CD14-positive monocyte (primary cell): ENCODE measurements at regions not wholly inside any gene's neighbourhood (a gene's known extent, or its start where the extent isn't known, plus 50 kb on each side); places are given as distances from the start of the nearest gene placed in this dataset.

Experiments used
- DNase-seq, 3 donors: peaks; one replicate each; pipeline ENCODE4 v3.0.0-alpha.2; 2011 to 2022
- H2AFZ ChIP-seq: 2 replicates; pipeline ENCODE4 v1.6.0; 2012; ENCODE audit warnings: mild to moderate bottlenecking, low read depth, low read length, inconsistent platforms; ENCODE audit not compliant: insufficient read depth, poor library complexity, severe bottlenecking
- H3K27ac ChIP-seq, 2 donors: 1 replicate in 1 of 2; 2 replicates in 1 of 2; pipeline ENCODE4 v1.5.1; 2012 to 2013; ENCODE audit warnings: low read length in 2 of 2, control low read depth in 1 of 2, inconsistent platforms in 1 of 2, low read depth in 1 of 2, mild to moderate bottlenecking in 1 of 2
- H3K27me3 ChIP-seq, 2 donors: one replicate each; pipeline versions ENCODE4 v1.6.0 to v1.6.1; 2011 to 2013; ENCODE audit warnings: low read length in 2 of 2; ENCODE audit not compliant: control insufficient read depth in 2 of 2, insufficient read depth in 2 of 2
- H3K36me3 ChIP-seq, 2 donors: replicated peaks in 1 of 2; 1 replicate in 1 of 2; 2 replicates in 1 of 2; pipeline versions ENCODE4 v1.5.1 to v1.6.1; 2012 to 2013; ENCODE audit warnings: low read length in 2 of 2, control low read depth in 1 of 2, inconsistent platforms in 1 of 2, mild to moderate bottlenecking in 1 of 2; ENCODE audit not compliant: insufficient read depth in 2 of 2, control insufficient read depth in 1 of 2
- H3K4me1 ChIP-seq, 2 donors: 1 replicate in 1 of 2; 2 replicates in 1 of 2; pipeline versions ENCODE4 v1.5.1 to v1.6.1; 2012 to 2013; ENCODE audit warnings: low read length in 2 of 2, control low read depth in 1 of 2, inconsistent platforms in 1 of 2, mild to moderate bottlenecking in 1 of 2, moderate library complexity in 1 of 2; ENCODE audit not compliant: insufficient read depth in 2 of 2, control insufficient read depth in 1 of 2
- H3K4me2 ChIP-seq: replicated peaks from 2 replicates; pipeline ENCODE3; 2012; ENCODE audit warnings: low read length, moderate library complexity, mild to moderate bottlenecking; ENCODE audit not compliant: poor library complexity, severe bottlenecking; ENCODE audit errors: extremely low read depth
- H3K4me3 ChIP-seq, 3 experiments: fragments of 200-600 bp in 1 of 3; sonication (generic) in 1 of 3; replicated peaks in 1 of 3; 1 replicate in 2 of 3; 2 replicates in 1 of 3; pipeline ENCODE4 v1.5.1; 2011 to 2013; ENCODE audit warnings: low read length in 3 of 3, mild to moderate bottlenecking in 3 of 3, control low read depth in 2 of 3, low read depth in 2 of 3, inconsistent platforms in 1 of 3, moderate library complexity in 1 of 3
- H3K79me2 ChIP-seq: 2 replicates; pipeline ENCODE4 v1.6.0; 2012; ENCODE audit warnings: mild to moderate bottlenecking, control low read depth, inconsistent platforms, low read length, moderate library complexity; ENCODE audit not compliant: insufficient read depth
- H3K9ac ChIP-seq: 2 replicates; pipeline ENCODE4 v1.6.0; 2017; ENCODE audit warnings: low read length, mild to moderate bottlenecking; ENCODE audit not compliant: insufficient read depth, poor library complexity, severe bottlenecking
- H3K9me3 ChIP-seq, 2 donors: replicated peaks in 1 of 2; 1 replicate in 1 of 2; 2 replicates in 1 of 2; pipeline versions ENCODE4 v1.5.1 to v1.6.1; 2012 to 2013; ENCODE audit warnings: low read length in 2 of 2, control low read depth in 1 of 2; ENCODE audit not compliant: control insufficient read depth in 1 of 2, insufficient read depth in 1 of 2
- H4K20me1 ChIP-seq: 2 replicates; pipeline ENCODE4 v1.6.0; 2012; ENCODE audit warnings: mild to moderate bottlenecking, low read length, control low read depth, moderate library complexity; ENCODE audit not compliant: insufficient read depth
- H3K27ac Mint-ChIP-seq, 7 donors: one replicate each; pipeline ENCODE4 v1.8.0; 2020; ENCODE audit warnings: mild to moderate bottlenecking in 7 of 7, mixed read lengths in 7 of 7, moderate library complexity in 6 of 7, inconsistent platforms in 2 of 7
- H3K27me3 Mint-ChIP-seq, 3 donors: one replicate each; pipeline ENCODE4 v1.8.0; 2021 to 2022; ENCODE audit warnings: low read depth in 3 of 3, mild to moderate bottlenecking in 3 of 3, mixed read lengths in 3 of 3, moderate library complexity in 3 of 3, inconsistent platforms in 1 of 3
- H3K36me3 Mint-ChIP-seq, 2 donors: one replicate each; pipeline ENCODE4 v1.8.0; 2020; ENCODE audit warnings: mixed read lengths in 2 of 2, inconsistent platforms in 1 of 2, mild to moderate bottlenecking in 1 of 2
- H3K4me1 Mint-ChIP-seq: one replicate; pipeline ENCODE4 v1.8.0; 2020; ENCODE audit warnings: mild to moderate bottlenecking, mixed read lengths
- H3K4me3 Mint-ChIP-seq, 2 donors: one replicate each; pipeline ENCODE4 v1.8.0; 2020; ENCODE audit warnings: mild to moderate bottlenecking in 2 of 2, mixed read lengths in 2 of 2, moderate library complexity in 1 of 2
- H3K9me3 Mint-ChIP-seq, 7 donors: one replicate each; pipeline ENCODE4 v1.8.0; 2020 to 2022; ENCODE audit warnings: mixed read lengths in 7 of 7, mild to moderate bottlenecking in 6 of 7, moderate library complexity in 6 of 7, inconsistent platforms in 2 of 7
- CTCF ChIP-seq: fragments of 200-600 bp; IDR thresholded peaks from one replicate; pipeline ENCODE4 v1.8.0; 2022; ENCODE audit warnings: antibody characterized with exemption, mild to moderate bottlenecking
- WGBS: methylation state at CpG from one replicate; pipeline ENCODE4 v1.1.5; 2013; ENCODE audit warnings: missing lambda C conversion rate; ENCODE audit not compliant: insufficient coverage; 5-methylcytosine and 5-hydroxymethylcytosine counted together
- intact Hi-C, 2 donors: fragments of 100-400 bp; cut with micrococcal nuclease; formaldehyde crosslinking; loops; one replicate each; pipeline versions ENCODE4 v1.15.0 to v1.15.1; 2023

GRCh38 chr5:89904442-89904841 lies 505.1 kb downstream of the CETN3 start:
- Histone ChIP-seq H2AFZ (no peak overlapping the region), H3K4me1 (no peaks in the 10 kb centered on the region), H3K79me2 (no peaks in the 10 kb centered on the region), H4K20me1 (no peaks in the 10 kb centered on the region), H3K36me3 (no peaks in the 10 kb centered on the region), H3K9me3 (no peaks in the 10 kb centered on the region), H3K27ac (no peak overlapping the region), H3K4me2 (no peak overlapping the region), H3K27me3 (no peaks in the 10 kb centered on the region), H3K4me3 (no peak overlapping the region), H3K9ac (no peak overlapping the region)
- no CpG with 5 or more reads among the region's 2 CpGs for WGBS
- TF ChIP-seq CTCF = no peak
- Mint-ChIP-seq H3K27me3 (no peaks in the 10 kb centered on the region), H3K27ac (no peak overlapping the region), H3K9me3 (peaks cover 0 to 9% (median 4%) of the 10 kb centered on the region in 7 donors), H3K36me3 (no peaks in the 10 kb centered on the region), H3K4me1 (no peaks in the 10 kb centered on the region), H3K4me3 (no peak overlapping the region)
- intact Hi-C loops = no loop called here
- no peak for DNase-seq

- WGBS = 98% methylated on average over 4 of the region's 4 CpGs
- H3K27ac ChIP-seq = no peak overlapping the region
- H4K20me1 ChIP-seq = no peaks in the 10 kb centered on the region
- H3K9ac ChIP-seq = no peak overlapping the region
- H3K9me3 ChIP-seq = no peaks in the 10 kb centered on the region
- no peak overlapping the region for H3K27ac Mint-ChIP-seq
- intact Hi-C loops = no loop called here
- no peak overlapping the region for H3K4me3 ChIP-seq
- no peaks in the 10 kb centered on the region for H3K79me2 ChIP-seq
- H3K4me1 Mint-ChIP-seq = no peaks in the 10 kb centered on the region
- H3K9me3 Mint-ChIP-seq = peaks cover 0 to 7% (median 4%) of the 10 kb centered on the region in 7 donors
- TF ChIP-seq CTCF = no peak
- H2AFZ ChIP-seq = no peak overlapping the region
- DNase-seq = no peak
- no peak overlapping the region for H3K4me3 Mint-ChIP-seq
- no peaks in the 10 kb centered on the region for H3K36me3 ChIP-seq
- no peaks in the 10 kb centered on the region for H3K27me3 ChIP-seq
- H3K27me3 Mint-ChIP-seq = no peaks in the 10 kb centered on the region
- H3K4me2 ChIP-seq = no peak overlapping the region
- H3K36me3 Mint-ChIP-seq = no peaks in the 10 kb centered on the region
- no peaks in the 10 kb centered on the region for H3K4me1 ChIP-seq
Measured at GRCh38 chr5:89901983-89902382, 507.6 kb downstream of the CETN3 start.
